Omental fat pad (tissue), 3 donors: ENCODE measurements at regions not wholly inside any gene's neighbourhood (a gene's known extent, or its start where the extent isn't known, plus 50 kb on each side); places are given as distances from the start of the nearest gene placed in this dataset.

ENCODE experiments used
- ATAC-seq: fragments of 150-250 bp; one replicate; pipeline ENCODE4 v1.9.1; 2016; ENCODE audit warnings: mild to moderate bottlenecking, moderate library complexity; ENCODE audit not compliant: low FRiP score
- DNase-seq: peaks from one replicate; pipeline ENCODE4 v3.0.0-alpha.2; 2019; ENCODE audit warnings: low spot score
- CTCF ChIP-seq, 3 donors: fragments of 450-650 bp; IDR thresholded peaks; one replicate each; pipeline ENCODE4 v1.5.1; 2016 to 2017; ENCODE audit warnings: antibody characterized with exemption in 3 of 3, mild to moderate bottlenecking in 3 of 3, moderate library complexity in 2 of 3

DNA sequence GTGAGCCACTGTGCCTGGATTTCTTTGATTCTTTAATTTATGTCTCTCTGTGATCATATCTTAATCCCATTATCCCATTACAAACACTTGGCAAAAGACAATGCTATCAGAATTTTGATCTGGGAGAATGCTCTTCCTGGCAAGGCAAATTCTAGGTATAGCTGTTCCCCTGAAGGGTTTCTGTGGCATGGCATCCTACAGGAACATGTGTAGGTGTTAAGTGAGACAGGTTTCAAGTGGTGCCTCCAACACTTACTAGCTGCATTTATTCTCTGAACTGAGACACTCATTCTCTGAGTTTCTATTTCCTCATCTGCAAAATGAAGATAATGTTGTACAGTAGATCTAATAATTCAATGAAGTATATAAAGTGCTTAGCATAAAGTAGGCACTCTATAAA, 87.1 kb upstream of the CTTNBP2 start:
- no peak for ATAC-seq
- DNase-seq, result no peak
- no peak for TF ChIP-seq CTCF (IDR thresholded peaks at IDR 0.05)

DNA sequence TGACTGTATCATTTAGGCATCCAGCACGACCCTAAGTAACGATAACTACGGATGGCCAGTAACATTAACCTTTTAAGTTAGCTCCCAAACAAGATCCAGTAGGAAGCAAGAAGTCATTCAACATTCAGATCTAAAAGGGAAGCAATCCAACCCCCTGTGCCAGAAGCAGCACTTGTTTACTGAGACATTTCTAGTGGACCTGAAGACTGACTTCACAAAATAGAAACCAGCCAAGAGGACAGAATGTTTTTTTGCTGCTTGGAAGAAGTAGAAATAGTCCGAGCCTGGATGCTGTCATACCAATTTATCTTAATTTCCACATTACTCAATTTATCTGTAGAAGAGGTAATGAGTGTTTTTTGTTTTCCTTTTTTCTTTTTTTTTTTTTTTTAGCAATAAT, 88.0 kb upstream of the CTTNBP2 start:
- no peak for TF ChIP-seq CTCF (IDR thresholded peaks at IDR 0.05)
- DNase-seq (no peak), ATAC-seq (peak; percentile 83)

- ATAC-seq (no peak), DNase-seq (no peak)
- TF ChIP-seq CTCF (IDR thresholded peaks at IDR 0.05), result no peak
These were observed 89.2 kb upstream of the CTTNBP2 start for GRCh38 chr7:117962366-117962994.

GRCh38 chr7:117963264-117964197, 90.3 kb upstream of the CTTNBP2 start:
- ATAC-seq (no peak), DNase-seq (no peak)
- no peak for TF ChIP-seq CTCF (IDR thresholded peaks at IDR 0.05)

DNA sequence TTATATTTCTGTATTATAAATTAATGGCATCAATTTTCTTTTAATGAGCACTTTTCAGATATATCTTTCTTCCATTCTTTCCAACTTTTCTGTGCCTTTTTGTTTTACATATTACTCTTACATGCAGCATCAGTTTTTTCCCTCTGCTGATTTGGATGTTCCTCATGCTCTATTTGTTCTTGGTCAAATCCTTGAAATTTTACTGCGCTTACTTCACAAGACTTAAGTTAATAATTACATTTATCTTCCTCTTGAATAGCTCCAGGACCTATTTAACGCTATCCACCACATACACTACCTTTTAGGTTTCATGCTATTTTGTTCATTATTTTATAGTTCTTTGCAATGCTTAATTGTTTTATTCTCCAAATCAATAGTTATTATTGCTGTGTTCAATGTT, 97.6 kb upstream of the CTTNBP2 start:
- DNase-seq, result no peak
- ATAC-seq, result no peak
- no peak for TF ChIP-seq CTCF (IDR thresholded peaks at IDR 0.05)

DNA sequence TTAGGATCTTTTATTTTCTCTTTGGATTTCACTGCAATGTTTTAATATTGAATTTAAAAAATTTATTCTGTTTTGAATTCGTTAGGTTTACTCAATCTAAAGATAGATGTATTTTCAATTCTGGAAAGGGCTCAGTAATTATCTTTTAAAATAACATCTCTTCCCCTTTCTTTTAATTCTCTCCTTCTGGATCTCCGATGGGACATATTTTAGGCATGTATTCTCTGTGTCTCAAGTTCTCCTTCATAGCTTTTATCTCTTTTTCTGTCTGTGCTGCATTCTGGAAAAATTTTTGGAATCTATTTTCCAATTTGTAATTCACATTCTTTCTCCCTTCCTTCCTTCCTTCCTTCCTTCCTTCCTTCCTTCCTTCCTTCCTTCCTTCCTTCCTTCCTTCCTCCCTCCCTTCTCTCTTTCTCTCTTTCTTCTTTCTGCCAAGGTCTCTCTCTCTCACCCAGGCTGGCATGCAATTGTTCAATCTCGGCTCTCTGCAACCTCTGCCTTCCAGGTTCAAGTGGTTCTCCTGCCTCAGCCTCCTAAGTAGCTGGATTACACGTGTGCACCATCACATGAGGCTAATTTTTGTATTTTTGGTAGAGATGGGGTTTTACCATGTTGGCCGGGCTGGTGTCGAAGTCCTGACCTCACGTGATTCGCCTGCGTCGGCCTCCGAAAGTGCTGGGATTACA, 98.5 kb upstream of the CTTNBP2 start:
- no peak for TF ChIP-seq CTCF (IDR thresholded peaks at IDR 0.05)
- ATAC-seq, result no peak
- no peak for DNase-seq
